Kidney epithelial cell (primary cell): ENCODE measurements at regions not wholly inside any gene's neighbourhood (a gene's known extent, or its start where the extent isn't known, plus 50 kb on each side); places are given as distances from the start of the nearest gene placed in this dataset.

Source experiments
- DNase-seq: peaks from one replicate; pipeline ENCODE4 v3.0.0-alpha.2; 2010; ENCODE audit warnings: low read depth
- H3K27me3 ChIP-seq: 2 replicates; pipeline ENCODE4 v1.6.0; 2011; ENCODE audit warnings: low read length; ENCODE audit not compliant: control insufficient read depth, insufficient read depth
- H3K36me3 ChIP-seq: 2 replicates; pipeline ENCODE4 v1.5.1; 2011; ENCODE audit warnings: low read length; ENCODE audit not compliant: control insufficient read depth, insufficient read depth
- H3K4me3 ChIP-seq: 2 replicates; pipeline ENCODE4 v1.5.1; 2011; ENCODE audit warnings: low read depth, mild to moderate bottlenecking, control low read depth, low read length
- TF ChIP-seq, protein P1 (sequence below): IDR thresholded peaks from 2 replicates; pipeline ENCODE4 v1.5.1; 2011; ENCODE audit warnings: mild to moderate bottlenecking, moderate library complexity, low read length, control low read depth, inconsistent platforms; ENCODE audit not compliant: insufficient read depth, poor library complexity, severe bottlenecking

- Histone ChIP-seq H3K36me3 (no peaks in the 10 kb centered on the region), H3K27me3 (no peaks in the 10 kb centered on the region), H3K4me3 (no peak overlapping the region)
- DNase-seq = no peak
- TF ChIP-seq, protein P1, sequence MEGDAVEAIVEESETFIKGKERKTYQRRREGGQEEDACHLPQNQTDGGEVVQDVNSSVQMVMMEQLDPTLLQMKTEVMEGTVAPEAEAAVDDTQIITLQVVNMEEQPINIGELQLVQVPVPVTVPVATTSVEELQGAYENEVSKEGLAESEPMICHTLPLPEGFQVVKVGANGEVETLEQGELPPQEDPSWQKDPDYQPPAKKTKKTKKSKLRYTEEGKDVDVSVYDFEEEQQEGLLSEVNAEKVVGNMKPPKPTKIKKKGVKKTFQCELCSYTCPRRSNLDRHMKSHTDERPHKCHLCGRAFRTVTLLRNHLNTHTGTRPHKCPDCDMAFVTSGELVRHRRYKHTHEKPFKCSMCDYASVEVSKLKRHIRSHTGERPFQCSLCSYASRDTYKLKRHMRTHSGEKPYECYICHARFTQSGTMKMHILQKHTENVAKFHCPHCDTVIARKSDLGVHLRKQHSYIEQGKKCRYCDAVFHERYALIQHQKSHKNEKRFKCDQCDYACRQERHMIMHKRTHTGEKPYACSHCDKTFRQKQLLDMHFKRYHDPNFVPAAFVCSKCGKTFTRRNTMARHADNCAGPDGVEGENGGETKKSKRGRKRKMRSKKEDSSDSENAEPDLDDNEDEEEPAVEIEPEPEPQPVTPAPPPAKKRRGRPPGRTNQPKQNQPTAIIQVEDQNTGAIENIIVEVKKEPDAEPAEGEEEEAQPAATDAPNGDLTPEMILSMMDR = no peak
Observed at GRCh38 chr11:44493383-44493782, 72.1 kb upstream of the CD82 start.

DNA sequence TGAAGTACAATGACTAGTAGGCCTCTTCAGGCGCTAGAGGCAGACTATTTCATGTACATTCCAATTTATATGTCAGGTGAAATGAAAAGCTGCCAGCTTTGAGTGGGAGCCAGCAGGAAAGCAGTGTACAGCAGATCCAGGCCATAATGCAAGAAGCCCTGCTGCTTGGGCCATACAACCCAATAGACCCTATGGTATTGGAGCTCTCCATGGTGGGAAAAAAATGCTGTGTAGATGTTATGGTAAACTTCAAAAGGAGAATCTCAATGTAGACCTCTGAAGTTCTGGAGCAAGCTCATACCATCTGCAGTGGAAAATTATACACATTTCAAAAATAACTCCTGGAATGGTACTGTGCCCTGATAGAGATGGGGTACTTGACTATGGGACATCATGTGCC, 71.5 kb upstream of the CD82 start:
- TF ChIP-seq, protein P1 = no peak
- Histone ChIP-seq H3K27me3 (no peaks in the 10 kb centered on the region), H3K36me3 (no peaks in the 10 kb centered on the region), H3K4me3 (no peak overlapping the region)
- no peak for DNase-seq

GRCh38 chr11:44494785-44495184, 70.7 kb upstream of the CD82 start:
- no peak overlapping the region for H3K4me3 ChIP-seq
- TF ChIP-seq, protein P1 = no peak

GRCh38 chr11:44496391-44496790, 69.1 kb upstream of the CD82 start:
- no peaks in the 10 kb centered on the region for H3K36me3 ChIP-seq
- no peak for DNase-seq
- H3K4me3 ChIP-seq = no peak overlapping the region
- TF ChIP-seq, protein P1 = no peak
- H3K27me3 ChIP-seq = peaks cover 2% of the 10 kb centered on the region

More at GRCh38 chr11:44494785-44495184, 70.7 kb upstream of the CD82 start:
- no peaks in the 10 kb centered on the region for H3K27me3 ChIP-seq
- no peaks in the 10 kb centered on the region for H3K36me3 ChIP-seq
- no peak for DNase-seq

GRCh38 chr11:44498089-44498871, 67.2 kb upstream of the CD82 start:
- no peak overlapping the region for H3K4me3 ChIP-seq
- H3K27me3 ChIP-seq = peaks cover 2% of the 10 kb centered on the region

More at GRCh38 chr11:44498089-44498871, 67.2 kb upstream of the CD82 start:
- H3K36me3 ChIP-seq = no peaks in the 10 kb centered on the region
- DNase-seq = no peak
- TF ChIP-seq, protein P1 = no peak
